ENCODE measurements at regions not wholly inside any gene's neighbourhood (a gene's known extent, or its start where the extent isn't known, plus 50 kb on each side); places are given as distances from the start of the nearest gene placed in this dataset.

GRCh38 chr2:219709331-219709761 is 81.9 kb downstream of the SLC4A3 start:
- DNase-seq (ENCODE audit: unreplicated experiment), result no peak
- POLR2A ChIA-PET, result no interaction called here

GRCh38 chr2:219713110-219713509 is 85.7 kb downstream of the SLC4A3 start:
- intact Hi-C loops (cut with micrococcal nuclease), result no loop called here
- Mint-ChIP-seq H3K4me1 (ENCODE audit: insufficient read depth, unreplicated experiment) (peaks cover under 1% of the 10 kb centered on the region), H3K36me3 (ENCODE audit: insufficient read depth, unreplicated experiment) (peaks cover 6% of the 10 kb centered on the region), H3K4me3 (ENCODE audit: unreplicated experiment) (no peak overlapping the region), H3K9me3 (ENCODE audit: unreplicated experiment) (peaks cover 16% of the 10 kb centered on the region), H3K27ac (ENCODE audit: low read depth, unreplicated experiment) (no peak overlapping the region), H3K27me3 (ENCODE audit: insufficient read depth, unreplicated experiment) (no peaks in the 10 kb centered on the region)
- DNase-seq (ENCODE audit: unreplicated experiment), result peak; percentile 53
- POLR2A ChIA-PET, result no interaction called here
- CTCF ChIA-PET, result no interaction called here
- no peak for TF ChIP-seq CTCF (IDR thresholded peaks at IDR 0.05; ENCODE audit: unreplicated experiment)
- no TSS peak for BruUV-seq (replicated peaks)

More at GRCh38 chr2:219709331-219709761, 81.9 kb downstream of the SLC4A3 start:
- Mint-ChIP-seq H3K36me3 (ENCODE audit: insufficient read depth, unreplicated experiment) (peaks cover 6% of the 10 kb centered on the region), H3K9me3 (ENCODE audit: unreplicated experiment) (peaks cover 16% of the 10 kb centered on the region), H3K4me1 (ENCODE audit: insufficient read depth, unreplicated experiment) (no peaks in the 10 kb centered on the region), H3K4me3 (ENCODE audit: unreplicated experiment) (no peak overlapping the region), H3K27me3 (ENCODE audit: insufficient read depth, unreplicated experiment) (no peaks in the 10 kb centered on the region), H3K27ac (ENCODE audit: low read depth, unreplicated experiment) (no peak overlapping the region)
- BruUV-seq (replicated peaks), result no TSS peak
- CTCF ChIA-PET, result interaction anchor here (0.7 kb wide), 1 partner anchor 70 kb away, joined by 3 read pairs; no protein-coding TSS in a partner anchor
- no peak for TF ChIP-seq CTCF (IDR thresholded peaks at IDR 0.05; ENCODE audit: unreplicated experiment)
- intact Hi-C loops (cut with micrococcal nuclease), result no loop called here

- no peak for TF ChIP-seq CTCF (IDR thresholded peaks at IDR 0.05; ENCODE audit: unreplicated experiment)
- H3K27ac Mint-ChIP-seq (ENCODE audit: low read depth, unreplicated experiment), result no peak overlapping the region
- intact Hi-C loops (cut with micrococcal nuclease), result no loop called here
- H3K27me3 Mint-ChIP-seq (ENCODE audit: insufficient read depth, unreplicated experiment), result no peaks in the 10 kb centered on the region
- no peak overlapping the region for H3K4me3 Mint-ChIP-seq (ENCODE audit: unreplicated experiment)
- peaks cover 16% of the 10 kb centered on the region for H3K9me3 Mint-ChIP-seq (ENCODE audit: unreplicated experiment)
- CTCF ChIA-PET, result interaction anchor here (0.7 to 1.5 kb wide), 2 partner anchors 174 to 392 kb away, joined by 3 read pairs; no protein-coding TSS in a partner anchor
- H3K36me3 Mint-ChIP-seq (ENCODE audit: insufficient read depth, unreplicated experiment), result no peaks in the 10 kb centered on the region
- no TSS peak for BruUV-seq (replicated peaks)
- no peak for DNase-seq (ENCODE audit: unreplicated experiment)
- POLR2A ChIA-PET, result interaction anchor here (1.4 kb wide), 1 partner anchor 12 kb away, joined by 5 read pairs; no protein-coding TSS in a partner anchor
- H3K4me1 Mint-ChIP-seq (ENCODE audit: insufficient read depth, unreplicated experiment), result peaks cover 7% of the 10 kb centered on the region
These were observed 87.4 kb downstream of the SLC4A3 start for GRCh38 chr2:219714681-219715400.

GRCh38 chr2:219718066-219718465 is 90.6 kb downstream of the SLC4A3 start:
- no peak for TF ChIP-seq CTCF (IDR thresholded peaks at IDR 0.05; ENCODE audit: unreplicated experiment)
- BruUV-seq (replicated peaks), result no TSS peak

More at GRCh38 chr2:219718066-219718465, 90.6 kb downstream of the SLC4A3 start:
- no peak overlapping the region for H3K4me3 Mint-ChIP-seq (ENCODE audit: unreplicated experiment)
- H3K27me3 Mint-ChIP-seq (ENCODE audit: insufficient read depth, unreplicated experiment), result no peaks in the 10 kb centered on the region
- ChIA-PET CTCF (no interaction called here), POLR2A (no interaction called here)
- peak; percentile 57 for DNase-seq (ENCODE audit: unreplicated experiment)
- no peak overlapping the region for H3K27ac Mint-ChIP-seq (ENCODE audit: low read depth, unreplicated experiment)
- H3K36me3 Mint-ChIP-seq (ENCODE audit: insufficient read depth, unreplicated experiment), result no peaks in the 10 kb centered on the region
- intact Hi-C loops (cut with micrococcal nuclease), result no loop called here
- peaks cover 23% of the 10 kb centered on the region for H3K4me1 Mint-ChIP-seq (ENCODE audit: insufficient read depth, unreplicated experiment)
- H3K9me3 Mint-ChIP-seq (ENCODE audit: unreplicated experiment), result peaks cover 6% of the 10 kb centered on the region
